Astrocyte of the hippocampus (primary cell): ENCODE measurements at regions not wholly inside any gene's neighbourhood (a gene's known extent, or its start where the extent isn't known, plus 50 kb on each side); places are given as distances from the start of the nearest gene placed in this dataset.

Experiments
- DNase-seq: peaks from one replicate; pipeline ENCODE4 v3.0.0; 2011; ENCODE audit warnings: low read depth, low spot score

GRCh38 chr12:124096109-124096508 is 123.1 kb downstream of the ZNF664 start:
- no peak for DNase-seq

GRCh38 chr12:124096869-124097434 is 123.9 kb downstream of the ZNF664 start:
- no peak for DNase-seq

GRCh38 chr12:124097701-124098100 is 124.7 kb downstream of the ZNF664 start:
- no peak for DNase-seq

GRCh38 chr12:124098101-124098757 is 125.2 kb downstream of the ZNF664 start:
- no peak for DNase-seq

GRCh38 chr12:124098887-124099286 is 125.9 kb downstream of the ZNF664 start:
- DNase-seq = no peak

GRCh38 chr12:124099661-124100060 is 126.6 kb downstream of the ZNF664 start:
- DNase-seq = no peak

GRCh38 chr12:124100572-124101178 is 127.7 kb downstream of the ZNF664 start:
- no peak for DNase-seq

- DNase-seq = no peak
Observed at GRCh38 chr12:124105546-124105945, 132.5 kb downstream of the ZNF664 start.

GRCh38 chr12:124107351-124107750 is 134.3 kb downstream of the ZNF664 start:
- no peak for DNase-seq

- DNase-seq = peak; percentile 13
Observed at GRCh38 chr12:124109760-124110159, 136.7 kb downstream of the ZNF664 start.

GRCh38 chr12:124110372-124110883 is 137.4 kb downstream of the ZNF664 start:
- no peak for DNase-seq

- DNase-seq = peak; percentile 17
Observed at GRCh38 chr12:124111006-124111405, 138.0 kb downstream of the ZNF664 start.

GRCh38 chr12:124114316-124114715 is 141.3 kb downstream of the ZNF664 start:
- no peak for DNase-seq

- DNase-seq = no peak
Observed at GRCh38 chr12:124115496-124115895, 142.5 kb downstream of the ZNF664 start.

GRCh38 chr12:124115976-124116690 is 143.1 kb downstream of the ZNF664 start:
- DNase-seq = no peak

- DNase-seq = no peak
Observed at GRCh38 chr12:124120739-124121138, 147.7 kb downstream of the ZNF664 start.

GRCh38 chr12:124122722-124123121 is 149.7 kb downstream of the ZNF664 start:
- no peak for DNase-seq

- DNase-seq = peak; percentile 7
Observed at GRCh38 chr12:124123296-124124000, 150.4 kb downstream of the ZNF664 start.

GRCh38 chr12:124125203-124125871 is 152.3 kb downstream of the ZNF664 start:
- no peak for DNase-seq

- no peak for DNase-seq
Observed at GRCh38 chr12:124126950-124127655, 154.1 kb downstream of the ZNF664 start.
